NCI-H1436 (cell line): ENCODE measurements at regions not wholly inside any gene's neighbourhood (a gene's known extent, or its start where the extent isn't known, plus 50 kb on each side); places are given as distances from the start of the nearest gene placed in this dataset.

Experiments used
- DNase-seq: peaks from one replicate; lab custom pipeline; 2025; lab: John Stamatoyannopoulos, UW

GRCh38 chr4:182141061-182141460, 102.1 kb upstream of the TENM3 start:
- no peak for DNase-seq

- DNase-seq = no peak
These were observed 100.8 kb upstream of the TENM3 start for GRCh38 chr4:182142176-182143085.

GRCh38 chr4:182143086-182143821, 99.9 kb upstream of the TENM3 start:
- DNase-seq = no peak

- peak; percentile 40 for DNase-seq
These were observed 99.2 kb upstream of the TENM3 start for GRCh38 chr4:182143822-182144625.

- DNase-seq = no peak
These were observed 98.4 kb upstream of the TENM3 start for GRCh38 chr4:182144626-182145333.

- no peak for DNase-seq
These were observed 97.8 kb upstream of the TENM3 start for GRCh38 chr4:182145334-182145905.

- no peak for DNase-seq
These were observed 95.8 kb upstream of the TENM3 start for GRCh38 chr4:182147391-182147790.

GRCh38 chr4:182150645-182151044, 92.6 kb upstream of the TENM3 start:
- DNase-seq = no peak

GRCh38 chr4:182155806-182156205, 87.4 kb upstream of the TENM3 start:
- DNase-seq = no peak

GRCh38 chr4:182163180-182163579, 80.0 kb upstream of the TENM3 start:
- no peak for DNase-seq

- no peak for DNase-seq
These were observed 73.6 kb upstream of the TENM3 start for GRCh38 chr4:182169572-182169971.

- no peak for DNase-seq
These were observed 73.2 kb upstream of the TENM3 start for GRCh38 chr4:182169987-182170386.

- no peak for DNase-seq
These were observed 72.7 kb upstream of the TENM3 start for GRCh38 chr4:182170417-182170935.

- no peak for DNase-seq
These were observed 68.2 kb upstream of the TENM3 start for GRCh38 chr4:182174979-182175378.

GRCh38 chr4:182175788-182176519, 67.2 kb upstream of the TENM3 start:
- no peak for DNase-seq

- no peak for DNase-seq
These were observed 66.0 kb upstream of the TENM3 start for GRCh38 chr4:182177166-182177565.

- peak; percentile 73 for DNase-seq
These were observed 64.1 kb upstream of the TENM3 start for GRCh38 chr4:182179105-182179504.

- DNase-seq = no peak
These were observed 63.5 kb upstream of the TENM3 start for GRCh38 chr4:182179751-182180150.

- DNase-seq = no peak
These were observed 57.7 kb upstream of the TENM3 start for GRCh38 chr4:182185491-182185890.

- DNase-seq = no peak
These were observed 55.5 kb upstream of the TENM3 start for GRCh38 chr4:182187674-182188073.
